OCI-LY3 (cell line): ENCODE measurements at regions not wholly inside any gene's neighbourhood (a gene's known extent, or its start where the extent isn't known, plus 50 kb on each side); places are given as distances from the start of the nearest gene placed in this dataset.

ENCODE experiments used
- CTCF ChIP-seq: fragments of 200-600, 300-600 bp; sonication (generic); IDR thresholded peaks from 2 replicates; pipeline ENCODE4 v1.5.1; 2014; ENCODE audit warnings: antibody characterized with exemption, low read length, low read depth
- EZH2phosphoT487 ChIP-seq: fragments of 200-600 bp; shearing (Covaris generic); IDR thresholded peaks from 2 replicates; pipeline ENCODE4 v1.6.1; 2018; ENCODE audit warnings: antibody characterized with exemption, mixed run types, low read depth

GRCh38 chr3:72460205-72461174 is 387.8 kb downstream of the SHQ1 start:
- TF ChIP-seq CTCF (no peak), EZH2phosphoT487 (no peak)
